GM13977 (cell line): ENCODE measurements at regions not wholly inside any gene's neighbourhood (a gene's known extent, or its start where the extent isn't known, plus 50 kb on each side); places are given as distances from the start of the nearest gene placed in this dataset.

Experiments used
- DNase-seq: peaks from one replicate; pipeline ENCODE4 v3.0.0; 2012; ENCODE audit warnings: low spot score
- CTCF ChIP-seq: IDR thresholded peaks from 2 replicates; pipeline ENCODE4 v1.5.1; 2012; ENCODE audit warnings: mild to moderate bottlenecking, control low read depth; ENCODE audit not compliant: insufficient read depth; ENCODE audit errors: extremely low read depth, missing control alignments
- in situ Hi-C: fragments of 300-500 bp; cut with MboI; formaldehyde crosslinking; loops from one replicate; pipeline ENCODE4 v1.12.0; 2022; ENCODE audit warnings: low sequenced_read_pairs, low pct_unique_long_range_greater_than_20kb, mixed read lengths, inconsistent platforms; ENCODE audit not compliant: unreplicated experiment

- in situ Hi-C loops: no loop called here
- TF ChIP-seq CTCF: no peak
- no peak for DNase-seq
Measured at GRCh38 chr11:64457416-64458010, 98.2 kb upstream of the SLC22A11 start.

- no peak for TF ChIP-seq CTCF
- in situ Hi-C loops: no loop called here
- DNase-seq: no peak
Measured at GRCh38 chr11:64458997-64459396, 96.7 kb upstream of the SLC22A11 start.

- no peak for DNase-seq
- in situ Hi-C loops: no loop called here
- TF ChIP-seq CTCF: no peak
Measured at GRCh38 chr11:64459609-64460008, 96.1 kb upstream of the SLC22A11 start.

GRCh38 chr11:64461081-64461480 is 94.7 kb upstream of the SLC22A11 start:
- DNase-seq: no peak
- in situ Hi-C loops: no loop called here
- TF ChIP-seq CTCF: no peak

GRCh38 chr11:64466115-64466718 is 89.5 kb upstream of the SLC22A11 start:
- no peak for DNase-seq
- no peak for TF ChIP-seq CTCF
- in situ Hi-C loops: no loop called here

- no peak for DNase-seq
- no peak for TF ChIP-seq CTCF
- in situ Hi-C loops: no loop called here
Measured at GRCh38 chr11:64469288-64469687, 86.5 kb upstream of the SLC22A11 start.
